PC-9 (cell line): ENCODE measurements at regions not wholly inside any gene's neighbourhood (a gene's known extent, or its start where the extent isn't known, plus 50 kb on each side); places are given as distances from the start of the nearest gene placed in this dataset.

ENCODE experiments used
- CTCF ChIP-seq: fragments of 200-600 bp; sonication (generic); conservative IDR thresholded peaks from 2 replicates; pipeline ENCODE4 v1.6.1; 2017; ENCODE audit warnings: mixed run types, antibody characterized with exemption, mild to moderate bottlenecking, moderate library complexity
- EZH2 ChIP-seq: fragments of 200-600 bp; sonication (generic); IDR thresholded peaks from 2 replicates; pipeline ENCODE4 v1.8.0; 2017; ENCODE audit warnings: antibody characterized with exemption, low read depth

GRCh38 chr6:113111550-113111949 lies 745.6 kb upstream of the MARCKS start:
- TF ChIP-seq CTCF (no peak), EZH2 (no peak)
